ENCODE measurements at regions not wholly inside any gene's neighbourhood (a gene's known extent, or its start where the extent isn't known, plus 50 kb on each side); places are given as distances from the start of the nearest gene placed in this dataset.

DNA sequence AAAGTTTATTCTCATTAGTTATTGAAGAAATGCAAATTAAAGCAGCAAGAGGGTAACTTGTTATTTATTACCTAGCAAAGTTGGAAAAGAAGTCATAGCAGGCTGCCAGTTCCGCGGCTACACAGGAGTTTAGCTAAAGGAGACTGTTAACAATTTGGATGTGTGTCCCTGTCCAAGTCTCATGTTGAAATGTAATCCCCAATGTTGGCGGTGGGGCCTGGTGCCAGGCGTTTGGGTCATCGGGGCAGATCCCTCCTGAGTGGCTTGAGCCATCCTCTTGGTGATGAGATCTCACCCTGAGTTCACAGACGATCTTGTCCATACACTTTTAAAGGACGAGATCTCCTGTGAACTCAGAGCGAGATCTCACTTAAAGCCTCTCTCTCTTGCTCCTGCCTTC, 608.3 kb downstream of the SH2D4B start:
- no peak for DNase-seq (ENCODE audit: low read depth in 2 of 2)
- no peaks in the 10 kb centered on the region for H3K9me3 ChIP-seq (ENCODE audit: control insufficient read depth, insufficient read depth, low read depth, low read length)
- no peak for TF ChIP-seq EZH2 (IDR thresholded peaks at IDR 0.05; ENCODE audit: low read length, missing control alignments)
- TF ChIP-seq, protein P1, sequence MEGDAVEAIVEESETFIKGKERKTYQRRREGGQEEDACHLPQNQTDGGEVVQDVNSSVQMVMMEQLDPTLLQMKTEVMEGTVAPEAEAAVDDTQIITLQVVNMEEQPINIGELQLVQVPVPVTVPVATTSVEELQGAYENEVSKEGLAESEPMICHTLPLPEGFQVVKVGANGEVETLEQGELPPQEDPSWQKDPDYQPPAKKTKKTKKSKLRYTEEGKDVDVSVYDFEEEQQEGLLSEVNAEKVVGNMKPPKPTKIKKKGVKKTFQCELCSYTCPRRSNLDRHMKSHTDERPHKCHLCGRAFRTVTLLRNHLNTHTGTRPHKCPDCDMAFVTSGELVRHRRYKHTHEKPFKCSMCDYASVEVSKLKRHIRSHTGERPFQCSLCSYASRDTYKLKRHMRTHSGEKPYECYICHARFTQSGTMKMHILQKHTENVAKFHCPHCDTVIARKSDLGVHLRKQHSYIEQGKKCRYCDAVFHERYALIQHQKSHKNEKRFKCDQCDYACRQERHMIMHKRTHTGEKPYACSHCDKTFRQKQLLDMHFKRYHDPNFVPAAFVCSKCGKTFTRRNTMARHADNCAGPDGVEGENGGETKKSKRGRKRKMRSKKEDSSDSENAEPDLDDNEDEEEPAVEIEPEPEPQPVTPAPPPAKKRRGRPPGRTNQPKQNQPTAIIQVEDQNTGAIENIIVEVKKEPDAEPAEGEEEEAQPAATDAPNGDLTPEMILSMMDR (conservative IDR thresholded peaks at IDR 0.05 in 1 of 2, IDR thresholded peaks at IDR 0.05 in 1 of 2; ENCODE audit: low read depth in 1 of 2, low read length in 2 of 2), result no peak
- no peak overlapping the region for H3K9ac ChIP-seq (ENCODE audit: insufficient read depth, low read length)
- H3K4me3 ChIP-seq (replicated peaks in 1 of 4; ENCODE audit: control extremely low read depth in 1 of 4, insufficient read depth in 1 of 4, low read depth in 3 of 4, low read length in 4 of 4), result no peak overlapping the region
- H3K27ac ChIP-seq (ENCODE audit: insufficient read depth, low read length), result no peak overlapping the region
- no peak overlapping the region for H3K4me2 ChIP-seq (ENCODE audit: extremely low read depth, insufficient read depth, low read length)
- H4K20me1 ChIP-seq (ENCODE audit: control insufficient read depth, extremely low read depth, insufficient read depth, low read length), result no peaks in the 10 kb centered on the region
- no peaks in the 10 kb centered on the region for H3K36me3 ChIP-seq (ENCODE audit: control insufficient read depth, insufficient read depth, low read length)
- no peak overlapping the region for H2AFZ ChIP-seq (ENCODE audit: low read length)
- no peaks in the 10 kb centered on the region for H3K4me1 ChIP-seq (ENCODE audit: control insufficient read depth, extremely low read depth, insufficient read depth, low read length)
- no peaks in the 10 kb centered on the region for H3K79me2 ChIP-seq (ENCODE audit: control insufficient read depth, insufficient read depth, low read length)
- H3K27me3 ChIP-seq (ENCODE audit: control insufficient read depth, insufficient read depth, low read length), result no peaks in the 10 kb centered on the region

GRCh38 chr10:81146436-81146835, 608.7 kb downstream of the SH2D4B start:
- no peak overlapping the region for H3K4me3 ChIP-seq (replicated peaks in 1 of 4; ENCODE audit: control extremely low read depth in 1 of 4, insufficient read depth in 1 of 4, low read depth in 3 of 4, low read length in 4 of 4)
- H3K27ac ChIP-seq (ENCODE audit: insufficient read depth, low read length), result no peak overlapping the region
- no peak overlapping the region for H3K4me2 ChIP-seq (ENCODE audit: extremely low read depth, insufficient read depth, low read length)
- H4K20me1 ChIP-seq (ENCODE audit: control insufficient read depth, extremely low read depth, insufficient read depth, low read length), result no peaks in the 10 kb centered on the region
- DNase-seq (ENCODE audit: low read depth in 2 of 2), result no peak
- no peaks in the 10 kb centered on the region for H3K4me1 ChIP-seq (ENCODE audit: control insufficient read depth, extremely low read depth, insufficient read depth, low read length)
- TF ChIP-seq, protein P1 (conservative IDR thresholded peaks at IDR 0.05 in 1 of 2, IDR thresholded peaks at IDR 0.05 in 1 of 2; ENCODE audit: low read depth in 1 of 2, low read length in 2 of 2), result no peak
- TF ChIP-seq EZH2 (IDR thresholded peaks at IDR 0.05; ENCODE audit: low read length, missing control alignments), result no peak
- no peaks in the 10 kb centered on the region for H3K36me3 ChIP-seq (ENCODE audit: control insufficient read depth, insufficient read depth, low read length)
- H2AFZ ChIP-seq (ENCODE audit: low read length), result no peak overlapping the region
- no peak overlapping the region for H3K9ac ChIP-seq (ENCODE audit: insufficient read depth, low read length)
- no peaks in the 10 kb centered on the region for H3K27me3 ChIP-seq (ENCODE audit: control insufficient read depth, insufficient read depth, low read length)
- H3K79me2 ChIP-seq (ENCODE audit: control insufficient read depth, insufficient read depth, low read length), result no peaks in the 10 kb centered on the region
- H3K9me3 ChIP-seq (ENCODE audit: control insufficient read depth, insufficient read depth, low read depth, low read length), result no peaks in the 10 kb centered on the region

GRCh38 chr10:81152656-81153055, 615.0 kb downstream of the SH2D4B start:
- Histone ChIP-seq H3K9me3 (ENCODE audit: control insufficient read depth, insufficient read depth, low read depth, low read length) (no peaks in the 10 kb centered on the region), H3K4me3 (replicated peaks in 1 of 4; ENCODE audit: control extremely low read depth in 1 of 4, insufficient read depth in 1 of 4, low read depth in 3 of 4, low read length in 4 of 4) (no peak overlapping the region), H3K4me1 (ENCODE audit: control insufficient read depth, extremely low read depth, insufficient read depth, low read length) (no peaks in the 10 kb centered on the region), H3K27ac (ENCODE audit: insufficient read depth, low read length) (no peak overlapping the region), H3K9ac (ENCODE audit: insufficient read depth, low read length) (no peak overlapping the region), H2AFZ (ENCODE audit: low read length) (no peak overlapping the region), H3K79me2 (ENCODE audit: control insufficient read depth, insufficient read depth, low read length) (no peaks in the 10 kb centered on the region), H4K20me1 (ENCODE audit: control insufficient read depth, extremely low read depth, insufficient read depth, low read length) (no peaks in the 10 kb centered on the region), H3K36me3 (ENCODE audit: control insufficient read depth, insufficient read depth, low read length) (no peaks in the 10 kb centered on the region), H3K27me3 (ENCODE audit: control insufficient read depth, insufficient read depth, low read length) (no peaks in the 10 kb centered on the region), H3K4me2 (ENCODE audit: extremely low read depth, insufficient read depth, low read length) (no peak overlapping the region)
- DNase-seq (ENCODE audit: low read depth in 2 of 2), result no peak
- TF ChIP-seq, protein P1 (conservative IDR thresholded peaks at IDR 0.05 in 1 of 2, IDR thresholded peaks at IDR 0.05 in 1 of 2; ENCODE audit: low read depth in 1 of 2, low read length in 2 of 2), result no peak
- no peak for TF ChIP-seq EZH2 (IDR thresholded peaks at IDR 0.05; ENCODE audit: low read length, missing control alignments)

All from fibroblast of lung (primary cell).